Retinal pigment epithelial cell (primary cell): ENCODE measurements at regions not wholly inside any gene's neighbourhood (a gene's known extent, or its start where the extent isn't known, plus 50 kb on each side); places are given as distances from the start of the nearest gene placed in this dataset.

ENCODE experiments used
- DNase-seq: peaks from one replicate; pipeline ENCODE4 v3.0.0-alpha.2; 2010; ENCODE audit warnings: low read depth
- H3K4me3 ChIP-seq: 2 replicates; pipeline ENCODE4 v1.5.1; 2011; ENCODE audit warnings: mild to moderate bottlenecking, low read length, control low read depth, moderate library complexity
- TF ChIP-seq, protein P1 (sequence below): conservative IDR thresholded peaks from 2 replicates; pipeline ENCODE4 v1.5.1; 2011; ENCODE audit warnings: low read depth, low read length, control low read depth, inconsistent platforms

DNA sequence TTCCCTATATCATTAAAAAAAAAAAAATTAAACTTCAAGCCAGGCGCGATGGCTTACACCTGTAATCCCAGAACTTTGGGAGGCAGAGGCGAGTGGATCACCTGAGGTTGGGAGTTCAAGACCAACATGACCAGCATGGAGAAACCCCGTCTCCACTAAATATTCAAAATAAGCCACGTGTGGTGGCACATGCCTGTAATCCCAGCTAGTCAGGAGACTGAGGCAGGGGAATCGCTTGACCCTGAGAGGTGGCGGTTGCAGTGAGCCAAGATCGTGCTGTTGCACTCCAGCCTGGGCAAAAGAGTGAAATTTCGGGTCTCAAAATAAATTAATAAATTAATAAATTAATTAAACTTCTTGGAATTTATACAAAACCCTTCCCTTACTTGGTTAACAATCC, 358.6 kb upstream of the CDH9 start:
- DNase-seq = no peak
- H3K4me3 ChIP-seq = no peak overlapping the region
- TF ChIP-seq, protein P1, sequence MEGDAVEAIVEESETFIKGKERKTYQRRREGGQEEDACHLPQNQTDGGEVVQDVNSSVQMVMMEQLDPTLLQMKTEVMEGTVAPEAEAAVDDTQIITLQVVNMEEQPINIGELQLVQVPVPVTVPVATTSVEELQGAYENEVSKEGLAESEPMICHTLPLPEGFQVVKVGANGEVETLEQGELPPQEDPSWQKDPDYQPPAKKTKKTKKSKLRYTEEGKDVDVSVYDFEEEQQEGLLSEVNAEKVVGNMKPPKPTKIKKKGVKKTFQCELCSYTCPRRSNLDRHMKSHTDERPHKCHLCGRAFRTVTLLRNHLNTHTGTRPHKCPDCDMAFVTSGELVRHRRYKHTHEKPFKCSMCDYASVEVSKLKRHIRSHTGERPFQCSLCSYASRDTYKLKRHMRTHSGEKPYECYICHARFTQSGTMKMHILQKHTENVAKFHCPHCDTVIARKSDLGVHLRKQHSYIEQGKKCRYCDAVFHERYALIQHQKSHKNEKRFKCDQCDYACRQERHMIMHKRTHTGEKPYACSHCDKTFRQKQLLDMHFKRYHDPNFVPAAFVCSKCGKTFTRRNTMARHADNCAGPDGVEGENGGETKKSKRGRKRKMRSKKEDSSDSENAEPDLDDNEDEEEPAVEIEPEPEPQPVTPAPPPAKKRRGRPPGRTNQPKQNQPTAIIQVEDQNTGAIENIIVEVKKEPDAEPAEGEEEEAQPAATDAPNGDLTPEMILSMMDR = no peak

DNA sequence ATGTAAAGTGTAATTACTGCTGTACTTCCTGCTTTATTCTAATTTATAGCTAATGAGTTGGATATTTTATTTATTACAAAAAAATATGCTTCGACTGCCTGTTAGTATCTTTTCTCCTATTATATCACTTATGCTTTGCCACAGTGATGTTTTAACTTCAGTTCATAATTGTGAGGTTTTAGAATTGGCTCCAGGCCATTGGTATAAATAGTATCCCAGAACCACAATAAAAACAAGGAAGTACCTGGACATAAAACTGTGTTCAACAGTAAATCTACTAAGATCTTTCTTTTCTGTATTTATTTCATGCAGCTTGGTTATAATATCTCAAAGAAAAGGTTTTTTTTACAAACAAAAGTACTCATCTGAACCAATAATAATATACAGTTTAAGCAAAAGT, 354.3 kb upstream of the CDH9 start:
- TF ChIP-seq, protein P1 = no peak
- no peak for DNase-seq
- no peak overlapping the region for H3K4me3 ChIP-seq

DNA sequence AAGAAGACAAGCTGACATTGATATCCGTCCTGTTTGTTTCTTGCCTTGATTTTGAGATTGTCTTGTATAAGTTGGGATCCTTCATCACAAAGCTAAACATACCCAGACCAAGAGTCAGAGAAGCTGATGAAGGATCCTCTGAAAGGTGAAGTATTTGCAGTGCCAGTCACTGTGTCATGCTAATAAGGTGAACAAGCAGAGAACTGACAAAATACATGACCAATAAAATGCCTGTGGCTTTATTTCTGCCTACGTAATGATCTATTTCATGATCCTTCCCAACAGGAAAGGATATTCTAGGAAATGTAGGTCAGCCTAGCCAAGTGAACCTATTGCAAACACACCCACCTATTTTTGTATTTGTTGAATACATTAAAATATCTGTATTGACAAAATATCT, 351.3 kb upstream of the CDH9 start:
- no peak for DNase-seq
- TF ChIP-seq, protein P1 = no peak
- H3K4me3 ChIP-seq = no peak overlapping the region

DNA sequence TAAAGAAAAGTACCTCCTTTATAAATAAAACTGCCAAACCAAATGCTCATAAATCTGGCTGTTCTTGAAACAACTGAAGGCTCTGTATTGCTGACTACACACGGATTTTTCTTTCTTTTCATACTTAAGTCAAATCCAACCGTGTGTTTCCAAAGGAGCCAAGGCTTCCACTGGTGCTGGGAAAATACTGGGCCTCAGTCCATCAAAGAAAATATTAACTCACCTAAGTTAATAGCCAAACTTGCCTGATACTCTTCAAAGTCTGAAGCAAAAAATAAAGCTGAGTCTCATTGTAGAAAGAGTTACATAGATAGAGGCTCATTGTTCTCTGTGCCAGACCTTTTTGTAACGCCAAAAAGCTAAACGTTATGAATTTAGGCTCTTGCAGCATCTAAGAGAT, 350.4 kb upstream of the CDH9 start:
- TF ChIP-seq, protein P1 = no peak
- H3K4me3 ChIP-seq = no peak overlapping the region
- no peak for DNase-seq

DNA sequence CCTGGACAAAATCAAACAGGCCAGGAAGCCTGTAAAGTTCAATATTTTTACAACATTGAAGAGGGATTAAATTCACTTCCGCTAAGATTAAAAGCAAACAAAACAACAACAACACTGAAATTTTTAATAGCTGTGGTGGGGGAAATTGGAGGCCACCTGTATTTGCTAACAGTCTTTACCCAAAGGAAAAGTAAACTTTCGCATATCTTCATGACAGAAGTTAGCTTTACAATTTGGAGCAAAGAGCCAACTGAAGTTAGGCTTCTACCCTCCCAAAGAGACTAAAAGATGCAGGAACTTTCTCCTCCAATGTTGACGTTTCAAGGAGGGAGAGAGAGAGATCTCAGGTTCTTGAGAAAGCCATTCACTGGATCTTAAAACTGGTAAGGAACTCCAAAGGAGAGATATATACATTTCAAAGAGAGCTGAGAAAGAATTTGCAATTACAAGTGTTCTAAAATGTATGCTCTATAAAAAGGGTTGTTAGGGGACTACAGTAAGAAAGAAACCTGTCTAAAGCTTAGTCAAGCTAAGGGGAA, 349.2 kb upstream of the CDH9 start:
- H3K4me3 ChIP-seq = no peak overlapping the region
- DNase-seq = no peak
- TF ChIP-seq, protein P1 = no peak

DNA sequence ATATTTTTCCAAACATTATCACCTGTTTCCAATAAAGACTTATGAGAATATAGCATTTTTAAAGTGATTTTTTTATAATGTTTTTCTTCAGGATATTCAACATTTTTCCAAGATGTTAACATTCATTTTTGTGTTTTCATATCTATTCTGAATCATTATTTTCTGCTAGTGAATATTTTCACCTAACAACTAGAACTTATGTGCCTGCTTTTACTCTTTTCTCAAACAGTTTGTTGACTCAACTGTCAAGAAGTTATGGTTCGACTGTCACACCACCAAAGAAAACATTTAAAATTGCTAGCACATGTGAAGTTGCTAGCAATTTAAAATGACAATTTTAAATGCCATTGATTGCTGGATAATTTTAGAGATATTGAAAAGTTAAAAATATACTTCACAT, 343.3 kb upstream of the CDH9 start:
- no peak for DNase-seq
- no peak overlapping the region for H3K4me3 ChIP-seq
- TF ChIP-seq, protein P1 = no peak

DNA sequence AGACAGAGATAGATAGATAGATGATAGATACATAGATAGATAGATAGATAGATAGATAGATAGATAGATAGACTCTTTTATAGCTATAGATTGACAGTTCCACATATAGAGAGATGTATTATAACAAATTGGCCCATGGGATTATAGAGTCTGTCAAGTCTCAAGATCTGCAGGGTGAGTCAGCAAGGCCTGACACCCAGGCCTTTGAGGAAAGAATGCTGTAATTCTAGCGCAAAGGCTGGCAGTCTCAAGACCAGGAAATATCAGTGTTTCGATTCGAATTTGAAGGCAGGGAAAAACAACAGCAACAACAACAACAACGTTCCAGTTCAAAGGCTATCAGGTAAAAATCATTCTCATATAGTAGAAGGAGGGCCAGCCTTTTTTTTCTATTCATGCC, 339.2 kb upstream of the CDH9 start:
- DNase-seq = peak; percentile 73
- TF ChIP-seq, protein P1 = no peak
- H3K4me3 ChIP-seq = no peak overlapping the region
